IMR-90 (cell line): ENCODE measurements at regions not wholly inside any gene's neighbourhood (a gene's known extent, or its start where the extent isn't known, plus 50 kb on each side); places are given as distances from the start of the nearest gene placed in this dataset.

Experiments
- ATAC-seq: fragments of 200-7000 bp; cut with Tn5 transposase; 2 replicates; pipeline ENCODE4 v1.9.1; 2020; ENCODE audit warnings: low read depth, mild to moderate bottlenecking, moderate library complexity
- BruUV-seq: library from RNA; stranded (reverse); fragments of 400-500 nt; replicated peaks from 2 replicates; lab custom pipeline; 2021; lab: Mats Ljungman, UMichigan
- CTCF ChIA-PET: fragments of 300-600 bp; formaldehyde crosslinking; extraction: SDS; loops from one replicate; lab custom pipeline; 2021; ENCODE audit warnings: antibody characterized with exemption; lab: Yijun Ruan, JAX
- POLR2A ChIA-PET: fragments of 300-600 bp; sonication (Branson Sonifier 250); formaldehyde crosslinking; loops from one replicate; lab custom pipeline; 2022; ENCODE audit warnings: antibody characterized with exemption; ENCODE audit not compliant: unreplicated experiment; lab: Charles Lee
- DNase-seq: peaks from one replicate; pipeline ENCODE4 v3.0.0; 2013
- H2AFZ ChIP-seq: replicated peaks from 2 replicates; pipeline ENCODE3; 2013; ENCODE audit warnings: low read length, mild to moderate bottlenecking; ENCODE audit not compliant: poor library complexity
- H2AK5ac ChIP-seq: 2 replicates; pipeline ENCODE4 v1.6.1; 2013; ENCODE audit warnings: low read depth, low read length, inconsistent platforms
- H2AK9ac ChIP-seq: replicated peaks from 2 replicates; pipeline ENCODE3; 2013; ENCODE audit warnings: mild to moderate bottlenecking, low read depth, low read length, moderate library complexity; ENCODE audit not compliant: poor library complexity
- H2BK120ac ChIP-seq: 2 replicates; pipeline ENCODE4 v1.6.1; 2013; ENCODE audit warnings: low read depth, low read length, inconsistent platforms
- H2BK15ac ChIP-seq: 3 replicates; pipeline ENCODE4 v1.6.1; 2013; ENCODE audit warnings: low read depth, low read length, inconsistent platforms
- H2BK20ac ChIP-seq: 2 replicates; pipeline ENCODE4 v1.6.1; 2013; ENCODE audit warnings: low read depth, mild to moderate bottlenecking, inconsistent platforms, low read length, moderate library complexity
- H2BK5ac ChIP-seq: 2 replicates; pipeline ENCODE4 v1.6.1; 2013; ENCODE audit warnings: mild to moderate bottlenecking, low read depth, low read length, inconsistent platforms; ENCODE audit not compliant: poor library complexity, severe bottlenecking
- H3K14ac ChIP-seq: replicated peaks from 2 replicates; pipeline ENCODE4 v1.6.1; 2013; ENCODE audit warnings: low read depth, low read length, inconsistent platforms
- H3K18ac ChIP-seq: 2 replicates; pipeline ENCODE4 v1.6.1; 2013; ENCODE audit warnings: low read depth, low read length, control low read depth
- H3K23ac ChIP-seq: 2 replicates; pipeline ENCODE4 v1.6.1; 2013; ENCODE audit warnings: low read depth, low read length, inconsistent platforms
- H3K27ac ChIP-seq: 2 replicates; pipeline ENCODE4 v1.5.1; 2013; ENCODE audit warnings: mild to moderate bottlenecking, control low read depth, low read length; ENCODE audit not compliant: insufficient read depth
- H3K27me3 ChIP-seq: 2 replicates; pipeline ENCODE4 v1.6.1; 2013; ENCODE audit warnings: low read length; ENCODE audit not compliant: control insufficient read depth, insufficient read depth
- H3K36me3 ChIP-seq: 2 replicates; pipeline ENCODE4 v1.6.1; 2013; ENCODE audit warnings: low read length, mixed read lengths; ENCODE audit not compliant: control insufficient read depth, insufficient read depth
- H3K4ac ChIP-seq: 2 replicates; pipeline ENCODE4 v1.6.1; 2013; ENCODE audit warnings: low read depth, low read length, inconsistent platforms
- H3K4me1 ChIP-seq: 2 replicates; pipeline ENCODE4 v1.6.1; 2013; ENCODE audit warnings: low read length, mixed read lengths; ENCODE audit not compliant: control insufficient read depth, insufficient read depth
- H3K4me2 ChIP-seq: 2 replicates; pipeline ENCODE4 v1.6.1; 2013; ENCODE audit warnings: low read depth, mild to moderate bottlenecking, control low read depth, low read length, moderate library complexity
- H3K4me3 ChIP-seq: 2 replicates; pipeline ENCODE4 v1.5.1; 2013; ENCODE audit warnings: low read depth, mild to moderate bottlenecking, control low read depth, low read length, moderate library complexity; ENCODE audit not compliant: insufficient read depth
- H3K56ac ChIP-seq: 2 replicates; pipeline ENCODE4 v1.6.1; 2013; ENCODE audit warnings: low read length, inconsistent platforms; ENCODE audit not compliant: insufficient read depth; ENCODE audit errors: extremely low read depth
- H3K79me1 ChIP-seq, 2 experiments: 2 replicates each; pipeline ENCODE4 v1.6.1; 2013; ENCODE audit warnings: low read length in 2 of 2, inconsistent platforms in 1 of 2, low read depth in 1 of 2
- H3K9ac ChIP-seq: 2 replicates; pipeline ENCODE4 v1.6.1; 2013; ENCODE audit warnings: low read depth, low read length, control low read depth
- H3K9me1 ChIP-seq: 2 replicates; pipeline ENCODE4 v1.6.1; 2013; ENCODE audit warnings: low read length, inconsistent platforms; ENCODE audit not compliant: insufficient read depth
- H3K9me3 ChIP-seq: 2 replicates; pipeline ENCODE4 v1.6.1; 2013; ENCODE audit warnings: low read length; ENCODE audit not compliant: control insufficient read depth, insufficient read depth
- H4K20me1 ChIP-seq: 2 replicates; pipeline ENCODE4 v1.6.1; 2013; ENCODE audit warnings: low read length, inconsistent platforms; ENCODE audit not compliant: insufficient read depth
- H4K5ac ChIP-seq: 2 replicates; pipeline ENCODE4 v1.6.1; 2013; ENCODE audit warnings: mild to moderate bottlenecking, low read depth, low read length, control low read depth
- H4K8ac ChIP-seq, 2 experiments: 2 replicates each; pipeline ENCODE4 v1.6.1; 2013; ENCODE audit warnings: low read depth in 2 of 2, low read length in 2 of 2, control low read depth in 1 of 2, inconsistent platforms in 1 of 2
- H4K91ac ChIP-seq: 2 replicates; pipeline ENCODE4 v1.6.1; 2013; ENCODE audit warnings: low read depth, low read length, inconsistent platforms; ENCODE audit not compliant: insufficient read depth
- CEBPB ChIP-seq: IDR thresholded peaks from 2 replicates; pipeline ENCODE4 v1.6.1; 2012; ENCODE audit warnings: low read depth, low read length, improper control_type of control experiment
- WGBS, 2 experiments: methylation state at CpG; one replicate each; pipeline versions ENCODE4 v1.1.5 to v1.1.7; 2013; ENCODE audit warnings: missing lambda C conversion rate in 2 of 2; ENCODE audit not compliant: insufficient read length in 1 of 2; ENCODE audit errors: extremely low coverage in 2 of 2; 5-methylcytosine and 5-hydroxymethylcytosine counted together
- dilution Hi-C: fragments of 300-500 bp; cut with HindIII; formaldehyde crosslinking; loops from one replicate; pipeline ENCODE4 v1.14.3; 2018; ENCODE audit warnings: low sequenced_read_pairs; ENCODE audit not compliant: unreplicated experiment
- in situ Hi-C: fragments of 300-500 bp; cut with MboI; formaldehyde crosslinking; loops from 3 replicates; pipeline ENCODE4 v1.14.3; 2019; ENCODE audit warnings: low sequenced_read_pairs, inconsistent platforms, mixed read lengths
- intact Hi-C: fragments of 100-400 bp; cut with micrococcal nuclease; formaldehyde crosslinking; loops from 2 replicates; pipeline ENCODE4 v1.10.0; 2022
- TF ChIP-seq, protein P1 (sequence below): fragments of 150-350 bp; IDR thresholded peaks from 2 replicates; pipeline ENCODE4 v1.6.1; 2016; ENCODE audit warnings: low read depth, mild to moderate bottlenecking, low read length, moderate library complexity, borderline replicate concordance

GRCh38 chr11:10914050-10914449, 56.2 kb upstream of the ZBED5 start:
- intact Hi-C loops: no loop called here

More at GRCh38 chr11:10914050-10914449, 56.2 kb upstream of the ZBED5 start:
- Histone ChIP-seq H2AK5ac (no peak overlapping the region), H2BK15ac (no peak overlapping the region), H4K20me1 (no peaks in the 10 kb centered on the region), H2BK120ac (no peak overlapping the region), H3K9ac (no peak overlapping the region), H2AFZ (no peak overlapping the region), H3K18ac (no peak overlapping the region), H4K8ac (no peak overlapping the region), H3K4ac (no peak overlapping the region), H3K9me1 (no peaks in the 10 kb centered on the region), H3K27me3 (no peaks in the 10 kb centered on the region), H3K56ac (no peak overlapping the region), H3K79me1 (no peaks in the 10 kb centered on the region), H4K91ac (no peak overlapping the region), H2BK20ac (no peak overlapping the region), H3K4me3 (no peak overlapping the region), H3K23ac (no peak overlapping the region), H3K4me2 (no peak overlapping the region), H4K5ac (no peak overlapping the region), H2AK9ac (no peak overlapping the region), H3K27ac (no peak overlapping the region), H3K36me3 (no peaks in the 10 kb centered on the region), H2BK5ac (no peak overlapping the region), H3K14ac (no peak overlapping the region), H3K9me3 (no peaks in the 10 kb centered on the region; the same call in 1 of the 2 replicates), H3K4me1 (peaks cover 6% of the 10 kb centered on the region)
- BruUV-seq: no TSS peak
- TF ChIP-seq CEBPB: peak; percentile 55
- TF ChIP-seq, protein P1, sequence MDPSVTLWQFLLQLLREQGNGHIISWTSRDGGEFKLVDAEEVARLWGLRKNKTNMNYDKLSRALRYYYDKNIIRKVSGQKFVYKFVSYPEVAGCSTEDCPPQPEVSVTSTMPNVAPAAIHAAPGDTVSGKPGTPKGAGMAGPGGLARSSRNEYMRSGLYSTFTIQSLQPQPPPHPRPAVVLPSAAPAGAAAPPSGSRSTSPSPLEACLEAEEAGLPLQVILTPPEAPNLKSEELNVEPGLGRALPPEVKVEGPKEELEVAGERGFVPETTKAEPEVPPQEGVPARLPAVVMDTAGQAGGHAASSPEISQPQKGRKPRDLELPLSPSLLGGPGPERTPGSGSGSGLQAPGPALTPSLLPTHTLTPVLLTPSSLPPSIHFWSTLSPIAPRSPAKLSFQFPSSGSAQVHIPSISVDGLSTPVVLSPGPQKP: no peak
- POLR2A ChIA-PET: no interaction called here
- WGBS, 2 experiments: no CpG with 5 or more reads among the region's 2 CpGs
- dilution Hi-C loops (no loop called here), in situ Hi-C loops (no loop called here)
- no peak for DNase-seq
- no peak for ATAC-seq
- CTCF ChIA-PET: interaction anchor here (1.1 kb wide), 1 partner anchor 10 kb away, joined by 3 read pairs; no protein-coding TSS in a partner anchor
